Kasumi-1 (cell line): ENCODE measurements at regions not wholly inside any gene's neighbourhood (a gene's known extent, or its start where the extent isn't known, plus 50 kb on each side); places are given as distances from the start of the nearest gene placed in this dataset.
A peak's percentile ranks its signal among the peaks of the same experiment; 100 is the strongest.
"Not testable (repeated sequence)": the region's sequence is repeated elsewhere in the genome, so short reads cannot be mapped to it uniquely, and the experiment has no call there.

Experiments
- DNase-seq, 2 experiments: peaks; one replicate each; lab custom pipeline; 2025; lab: John Stamatoyannopoulos, UW

GRCh38 chr15:30760633-30761032 is 134.7 kb downstream of the ARHGAP11B start:
- DNase-seq, result not testable (repeated sequence)

- not testable (repeated sequence) for DNase-seq
Observed at GRCh38 chr15:30761365-30761764, 135.4 kb downstream of the ARHGAP11B start.

- not testable (repeated sequence) for DNase-seq
Observed at GRCh38 chr15:30769390-30770124, 134.2 kb upstream of the FAN1 start.

GRCh38 chr15:30770759-30771158 is 133.0 kb upstream of the FAN1 start:
- DNase-seq, result no peak

GRCh38 chr15:30783019-30783418 is 120.7 kb upstream of the FAN1 start:
- DNase-seq, result no peak

GRCh38 chr15:30788595-30788994 is 115.1 kb upstream of the FAN1 start:
- DNase-seq, result no peak

GRCh38 chr15:30791239-30792175 is 112.2 kb upstream of the FAN1 start:
- DNase-seq, result no peak

- not testable (repeated sequence) for DNase-seq
Observed at GRCh38 chr15:30792843-30793242, 110.9 kb upstream of the FAN1 start.

- no peak for DNase-seq
Observed at GRCh38 chr15:30794388-30794787, 109.3 kb upstream of the FAN1 start.

GRCh38 chr15:30799565-30799964 is 104.2 kb upstream of the FAN1 start:
- not testable (repeated sequence) for DNase-seq

- not testable (repeated sequence) for DNase-seq
Observed at GRCh38 chr15:30801140-30801895, 102.4 kb upstream of the FAN1 start.

GRCh38 chr15:30802001-30802400 is 101.7 kb upstream of the FAN1 start:
- DNase-seq, result not testable (repeated sequence)

- not testable (repeated sequence) for DNase-seq
Observed at GRCh38 chr15:30803703-30804102, 100.0 kb upstream of the FAN1 start.

GRCh38 chr15:30816430-30816829 is 87.3 kb upstream of the FAN1 start:
- DNase-seq, result no peak

- DNase-seq, result peak; percentile 42 to 46
Observed at GRCh38 chr15:30823068-30823813, 80.5 kb upstream of the FAN1 start.

- DNase-seq, result no peak
Observed at GRCh38 chr15:30824518-30825195, 79.1 kb upstream of the FAN1 start.

- DNase-seq, result no peak
Observed at GRCh38 chr15:30827625-30828303, 76.0 kb upstream of the FAN1 start.

- DNase-seq, result peak; percentile 2 to 4
Observed at GRCh38 chr15:30828304-30828639, 75.4 kb upstream of the FAN1 start.

GRCh38 chr15:30830961-30831360 is 72.8 kb upstream of the FAN1 start:
- DNase-seq, result no peak

- DNase-seq, result not testable (repeated sequence)
Observed at GRCh38 chr15:30833379-30833778, 70.3 kb upstream of the FAN1 start.
